ENCODE measurements at regions not wholly inside any gene's neighbourhood (a gene's known extent, or its start where the extent isn't known, plus 50 kb on each side); places are given as distances from the start of the nearest gene placed in this dataset.

DNA sequence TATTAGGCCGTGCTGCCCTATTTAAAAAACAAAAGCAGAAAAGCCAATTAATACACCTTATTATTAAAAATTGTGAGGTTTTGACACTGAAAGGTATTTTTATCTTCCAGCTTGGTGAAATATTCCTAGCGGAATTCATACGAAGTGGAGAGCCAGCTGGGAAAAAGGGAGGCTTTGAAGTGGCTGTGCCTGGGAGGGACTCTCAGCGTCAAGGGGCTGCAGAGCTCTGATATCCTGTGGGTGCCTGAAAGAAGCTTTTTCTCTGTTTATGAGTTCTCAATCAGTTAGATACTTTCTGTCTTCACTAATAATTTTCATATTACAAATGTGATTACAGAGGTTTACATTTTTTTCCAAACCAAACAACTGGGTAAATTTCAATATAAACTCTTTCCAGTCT, 140.2 kb upstream of the MIR17HG start:
- no peaks in the 10 kb centered on the region for H3K27me3 ChIP-seq
- WGBS, 2 donors (ENCODE audit: low coverage in 1 of 2), result 52 to 62% methylated on average over 4 of the region's 4 CpGs
- no peak for ATAC-seq
- TF ChIP-seq EP300 (IDR thresholded peaks at IDR 0.05) (no peak), CTCF (IDR thresholded peaks at IDR 0.05) (no peak), POLR2AphosphoS5 (IDR thresholded peaks at IDR 0.05) (no peak), POLR2A (IDR thresholded peaks at IDR 0.05) (no peak)
- H3K9me3 ChIP-seq, result peaks cover 0 to 6% (median 0%) of the 10 kb centered on the region in 3 donors
- H3K27ac ChIP-seq, result no peak overlapping the region
- no peak overlapping the region for H3K4me3 ChIP-seq
- H3K36me3 ChIP-seq, result no peaks in the 10 kb centered on the region
- no peaks in the 10 kb centered on the region for H3K4me1 ChIP-seq

GRCh38 chr13:91211510-91211909, 136.0 kb upstream of the MIR17HG start:
- peaks cover 0 to 6% (median 0%) of the 10 kb centered on the region in 3 donors for H3K9me3 ChIP-seq
- no peak for TF ChIP-seq CTCF (IDR thresholded peaks at IDR 0.05)
- no peak for TF ChIP-seq EP300 (IDR thresholded peaks at IDR 0.05)
- no peak for TF ChIP-seq POLR2A (IDR thresholded peaks at IDR 0.05)
- no peak for TF ChIP-seq POLR2AphosphoS5 (IDR thresholded peaks at IDR 0.05)
- WGBS, 2 donors (ENCODE audit: low coverage in 1 of 2), result 44 to 61% methylated on average over 3 of the region's 3 CpGs

GRCh38 chr13:91212231-91212630, 135.3 kb upstream of the MIR17HG start:
- TF ChIP-seq EP300 (IDR thresholded peaks at IDR 0.05) (no peak), POLR2A (IDR thresholded peaks at IDR 0.05) (no peak), POLR2AphosphoS5 (IDR thresholded peaks at IDR 0.05) (no peak), CTCF (IDR thresholded peaks at IDR 0.05) (no peak)
- no peak for ATAC-seq
- no peaks in the 10 kb centered on the region for H3K36me3 ChIP-seq
- no peaks in the 10 kb centered on the region for H3K4me1 ChIP-seq
- WGBS, 2 donors (ENCODE audit: low coverage in 1 of 2), result 25 to 31% methylated on average over 4 to 5 of the region's 5 CpGs
- H3K27me3 ChIP-seq, result no peaks in the 10 kb centered on the region
- H3K27ac ChIP-seq, result no peak overlapping the region
- H3K4me3 ChIP-seq, result no peak overlapping the region
- H3K9me3 ChIP-seq, result peaks cover 0 to 6% (median 0%) of the 10 kb centered on the region in 3 donors

More at GRCh38 chr13:91211510-91211909, 136.0 kb upstream of the MIR17HG start:
- Histone ChIP-seq H3K4me1 (no peaks in the 10 kb centered on the region), H3K36me3 (no peaks in the 10 kb centered on the region), H3K27ac (no peak overlapping the region), H3K27me3 (no peaks in the 10 kb centered on the region), H3K4me3 (no peak overlapping the region)
- ATAC-seq, result no peak

- TF ChIP-seq POLR2A (IDR thresholded peaks at IDR 0.05) (no peak), POLR2AphosphoS5 (IDR thresholded peaks at IDR 0.05) (no peak), EP300 (IDR thresholded peaks at IDR 0.05) (no peak), CTCF (IDR thresholded peaks at IDR 0.05) (no peak)
- Histone ChIP-seq H3K27ac (no peak overlapping the region), H3K27me3 (no peaks in the 10 kb centered on the region), H3K4me1 (no peaks in the 10 kb centered on the region), H3K4me3 (no peak overlapping the region), H3K36me3 (no peaks in the 10 kb centered on the region), H3K9me3 (peaks cover 0 to 6% (median 0%) of the 10 kb centered on the region in 3 donors)
- no peak for ATAC-seq
- WGBS, 2 donors (ENCODE audit: low coverage in 1 of 2), result 56 to 91% methylated on average over 2 of the region's 2 CpGs
Measured at GRCh38 chr13:91214031-91214430, 133.5 kb upstream of the MIR17HG start.

GRCh38 chr13:91216928-91217700, 130.4 kb upstream of the MIR17HG start:
- Histone ChIP-seq H3K4me3 (no peak overlapping the region), H3K27me3 (peaks cover 6% of the 10 kb centered on the region), H3K4me1 (no peaks in the 10 kb centered on the region), H3K36me3 (no peaks in the 10 kb centered on the region), H3K27ac (no peak overlapping the region), H3K9me3 (no peaks in the 10 kb centered on the region)
- TF ChIP-seq EP300 (IDR thresholded peaks at IDR 0.05) (no peak), POLR2A (IDR thresholded peaks at IDR 0.05) (no peak), POLR2AphosphoS5 (IDR thresholded peaks at IDR 0.05) (no peak), CTCF (IDR thresholded peaks at IDR 0.05) (no peak)
- ATAC-seq, result no peak
- WGBS, 2 donors (ENCODE audit: low coverage in 1 of 2), result 34 to 54% methylated on average over 10 to 12 of the region's 12 CpGs

All from gastroesophageal sphincter (tissue), 4 donors.